MG63 (cell line): ENCODE measurements at regions not wholly inside any gene's neighbourhood (a gene's known extent, or its start where the extent isn't known, plus 50 kb on each side); places are given as distances from the start of the nearest gene placed in this dataset.

Experiments
- DNase-seq: peaks from one replicate; pipeline ENCODE4 v3.0.0-alpha.2; 2020
- H3K27me3 ChIP-seq: fragments of 250-450 bp; sonication (Bioruptor Pico); 2 replicates; pipeline ENCODE4 v1.5.1; 2020; ENCODE audit warnings: mild to moderate bottlenecking, moderate library complexity
- H3K36me3 ChIP-seq: fragments of 250-450 bp; sonication (Bioruptor Pico); 2 replicates; pipeline ENCODE4 v1.5.1; 2020; ENCODE audit warnings: mild to moderate bottlenecking, moderate library complexity
- H3K4me3 ChIP-seq: fragments of 250-450 bp; sonication (Bioruptor Pico); 2 replicates; pipeline ENCODE4 v1.5.1; 2020; ENCODE audit warnings: mild to moderate bottlenecking, moderate library complexity
- H3K9me3 ChIP-seq: fragments of 250-450 bp; sonication (Bioruptor Pico); 2 replicates; pipeline ENCODE4 v1.5.1; 2020; ENCODE audit warnings: mild to moderate bottlenecking, moderate library complexity

- H3K36me3 ChIP-seq = no peaks in the 10 kb centered on the region
- H3K27me3 ChIP-seq = no peaks in the 10 kb centered on the region
- no peak for DNase-seq
- no peak overlapping the region for H3K4me3 ChIP-seq
- H3K9me3 ChIP-seq = no peaks in the 10 kb centered on the region
Measured at GRCh38 chr20:39875492-39876110, 813.4 kb downstream of the MAFB start.

- DNase-seq = peak; percentile 82
- H3K9me3 ChIP-seq = no peaks in the 10 kb centered on the region
- H3K4me3 ChIP-seq = no peak overlapping the region
- no peaks in the 10 kb centered on the region for H3K27me3 ChIP-seq
- H3K36me3 ChIP-seq = no peaks in the 10 kb centered on the region
Measured at GRCh38 chr20:39874049-39874893, 814.8 kb downstream of the MAFB start.

- DNase-seq = no peak
- no peak overlapping the region for H3K4me3 ChIP-seq
- H3K27me3 ChIP-seq = no peaks in the 10 kb centered on the region
- no peaks in the 10 kb centered on the region for H3K9me3 ChIP-seq
- H3K36me3 ChIP-seq = no peaks in the 10 kb centered on the region
Measured at GRCh38 chr20:39873286-39873685, 815.8 kb downstream of the MAFB start.

GRCh38 chr20:39871013-39871412 lies 818.0 kb downstream of the MAFB start:
- no peaks in the 10 kb centered on the region for H3K9me3 ChIP-seq
- no peaks in the 10 kb centered on the region for H3K27me3 ChIP-seq
- no peak for DNase-seq
- H3K4me3 ChIP-seq = no peak overlapping the region
- no peaks in the 10 kb centered on the region for H3K36me3 ChIP-seq

GRCh38 chr20:39865446-39865845 lies 823.6 kb downstream of the MAFB start:
- Histone ChIP-seq H3K27me3 (no peaks in the 10 kb centered on the region), H3K9me3 (no peaks in the 10 kb centered on the region), H3K4me3 (no peak overlapping the region), H3K36me3 (no peaks in the 10 kb centered on the region)
- DNase-seq = no peak

- Histone ChIP-seq H3K36me3 (no peaks in the 10 kb centered on the region), H3K4me3 (no peak overlapping the region), H3K27me3 (no peaks in the 10 kb centered on the region), H3K9me3 (no peaks in the 10 kb centered on the region)
- no peak for DNase-seq
Measured at GRCh38 chr20:39862470-39862891, 826.6 kb downstream of the MAFB start.

- Histone ChIP-seq H3K4me3 (no peak overlapping the region), H3K36me3 (no peaks in the 10 kb centered on the region), H3K9me3 (no peaks in the 10 kb centered on the region), H3K27me3 (no peaks in the 10 kb centered on the region)
- no peak for DNase-seq
Measured at GRCh38 chr20:39861381-39861780, 827.7 kb downstream of the MAFB start.

- Histone ChIP-seq H3K36me3 (no peaks in the 10 kb centered on the region), H3K27me3 (no peaks in the 10 kb centered on the region), H3K9me3 (no peaks in the 10 kb centered on the region), H3K4me3 (no peak overlapping the region)
- DNase-seq = no peak
Measured at GRCh38 chr20:39857835-39858234, 831.2 kb downstream of the MAFB start.

GRCh38 chr20:39857187-39857586 lies 831.8 kb downstream of the MAFB start:
- no peaks in the 10 kb centered on the region for H3K9me3 ChIP-seq
- no peaks in the 10 kb centered on the region for H3K36me3 ChIP-seq
- no peak for DNase-seq
- H3K4me3 ChIP-seq = no peak overlapping the region
- no peaks in the 10 kb centered on the region for H3K27me3 ChIP-seq

GRCh38 chr20:39855799-39856198 lies 833.2 kb downstream of the MAFB start:
- H3K27me3 ChIP-seq = no peaks in the 10 kb centered on the region
- H3K4me3 ChIP-seq = no peak overlapping the region
- DNase-seq = no peak
- H3K36me3 ChIP-seq = no peaks in the 10 kb centered on the region
- H3K9me3 ChIP-seq = no peaks in the 10 kb centered on the region

- H3K36me3 ChIP-seq = no peaks in the 10 kb centered on the region
- H3K27me3 ChIP-seq = no peaks in the 10 kb centered on the region
- H3K9me3 ChIP-seq = no peaks in the 10 kb centered on the region
- no peak overlapping the region for H3K4me3 ChIP-seq
- DNase-seq = no peak
Measured at GRCh38 chr20:39855056-39855455, 834.0 kb downstream of the MAFB start.

- Histone ChIP-seq H3K27me3 (no peaks in the 10 kb centered on the region), H3K9me3 (no peaks in the 10 kb centered on the region), H3K36me3 (no peaks in the 10 kb centered on the region), H3K4me3 (no peak overlapping the region)
- peak; percentile 89 for DNase-seq
Measured at GRCh38 chr20:39853636-39854035, 835.4 kb downstream of the MAFB start.

GRCh38 chr20:39853050-39853449 lies 836.0 kb downstream of the MAFB start:
- no peak for DNase-seq
- H3K27me3 ChIP-seq = no peaks in the 10 kb centered on the region
- H3K4me3 ChIP-seq = no peak overlapping the region
- no peaks in the 10 kb centered on the region for H3K9me3 ChIP-seq
- no peaks in the 10 kb centered on the region for H3K36me3 ChIP-seq

GRCh38 chr20:39851459-39851858 lies 837.6 kb downstream of the MAFB start:
- Histone ChIP-seq H3K9me3 (no peaks in the 10 kb centered on the region), H3K27me3 (no peaks in the 10 kb centered on the region), H3K4me3 (no peak overlapping the region), H3K36me3 (no peaks in the 10 kb centered on the region)
- DNase-seq = peak; percentile 18

- H3K9me3 ChIP-seq = no peaks in the 10 kb centered on the region
- peak; percentile 8 for DNase-seq
- H3K36me3 ChIP-seq = no peaks in the 10 kb centered on the region
- H3K4me3 ChIP-seq = no peak overlapping the region
- H3K27me3 ChIP-seq = no peaks in the 10 kb centered on the region
Measured at GRCh38 chr20:39850821-39851330, 838.2 kb downstream of the MAFB start.

GRCh38 chr20:39850246-39850645 lies 838.8 kb downstream of the MAFB start:
- Histone ChIP-seq H3K36me3 (no peaks in the 10 kb centered on the region), H3K9me3 (no peaks in the 10 kb centered on the region), H3K4me3 (no peak overlapping the region), H3K27me3 (no peaks in the 10 kb centered on the region)
- DNase-seq = no peak

GRCh38 chr20:39849664-39850063 lies 839.4 kb downstream of the MAFB start:
- DNase-seq = peak; percentile 100
- Histone ChIP-seq H3K27me3 (no peaks in the 10 kb centered on the region), H3K4me3 (no peak overlapping the region), H3K9me3 (no peaks in the 10 kb centered on the region), H3K36me3 (no peaks in the 10 kb centered on the region)

GRCh38 chr20:39849171-39849570 lies 839.9 kb downstream of the MAFB start:
- Histone ChIP-seq H3K27me3 (no peaks in the 10 kb centered on the region), H3K4me3 (no peak overlapping the region), H3K36me3 (no peaks in the 10 kb centered on the region), H3K9me3 (no peaks in the 10 kb centered on the region)
- no peak for DNase-seq
